Left ventricle myocardium superior (tissue), 1 donor: ENCODE measurements at regions not wholly inside any gene's neighbourhood (a gene's known extent, or its start where the extent isn't known, plus 50 kb on each side); places are given as distances from the start of the nearest gene placed in this dataset.

Experiments
- ATAC-seq: fragments of 200-7000 bp; cut with Tn5 transposase; one replicate; pipeline ENCODE4 v1.9.1; 2020; ENCODE audit warnings: mild to moderate bottlenecking, moderate library complexity
- DNase-seq: peaks from one replicate; pipeline ENCODE4 v3.0.0-alpha.2; 2020
- intact Hi-C: fragments of 100-400 bp; cut with micrococcal nuclease; formaldehyde crosslinking; loops from one replicate; pipeline ENCODE4 v1.11.0; 2022
- donor health status: DM: no; HTN: yes; CAD: no; lungs with severe emphysema.

DNA sequence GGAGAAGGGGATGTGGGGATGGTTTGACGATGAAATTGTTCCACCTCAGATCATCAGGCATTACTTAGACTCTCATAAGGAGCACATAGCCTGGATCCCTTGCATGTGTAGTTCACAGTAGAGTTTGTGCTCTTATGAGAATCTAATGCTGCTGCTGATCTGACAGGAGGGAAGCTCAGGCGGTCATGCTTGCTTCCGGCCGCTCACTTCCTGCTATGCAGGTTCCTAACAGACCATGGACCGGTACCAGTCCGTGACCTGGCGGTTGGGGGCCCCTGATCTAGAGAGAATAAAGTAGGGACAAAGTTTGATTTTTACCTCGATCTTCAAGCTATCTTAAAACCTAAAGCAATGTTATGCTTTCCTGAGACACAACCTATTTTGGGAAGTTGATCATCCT lies 373.8 kb upstream of the ARGLU1 start:
- intact Hi-C loops = no loop called here
- DNase-seq = no peak

DNA sequence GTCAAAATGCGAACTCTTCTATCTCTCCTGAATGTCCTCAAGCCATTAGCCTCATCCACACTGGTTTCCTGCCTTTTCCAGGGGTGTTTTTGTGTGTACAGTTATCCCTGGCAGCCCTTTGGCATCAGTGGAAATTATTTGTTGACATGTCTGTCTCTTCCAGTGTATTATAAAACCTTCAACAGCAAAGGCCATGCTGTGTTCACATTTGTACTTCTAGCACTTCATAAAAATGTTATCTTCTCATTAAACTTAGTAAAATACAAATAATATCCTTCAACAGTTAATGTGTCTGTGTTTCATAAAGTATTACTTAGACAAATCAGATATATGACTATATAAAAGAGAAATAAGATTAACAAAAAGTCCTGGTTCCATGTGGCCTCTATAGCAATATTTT lies 359.5 kb upstream of the ARGLU1 start:
- DNase-seq (no peak), ATAC-seq (no peak)
- intact Hi-C loops = no loop called here

More for the DNA sequence above, 373.8 kb upstream of the ARGLU1 start:
- no peak for ATAC-seq

DNA sequence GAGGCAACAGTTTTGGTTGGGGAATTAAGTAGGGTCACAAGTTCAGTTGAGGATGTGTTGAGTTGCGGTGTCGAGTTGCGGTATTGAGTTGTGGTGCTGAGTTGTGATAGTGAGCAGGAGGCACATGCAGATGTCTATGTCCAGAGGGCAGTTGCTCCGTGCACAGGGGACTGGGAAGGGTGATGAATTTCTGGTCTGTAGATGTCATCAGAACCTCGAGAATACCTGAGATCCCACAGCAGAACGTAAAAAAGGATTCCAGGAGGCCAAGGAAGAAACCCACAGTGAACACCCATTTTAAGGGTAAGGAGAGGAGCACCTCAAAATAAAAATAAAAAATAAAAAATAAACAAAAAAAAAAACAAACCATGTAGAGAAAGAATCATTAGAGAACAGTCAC lies 354.4 kb upstream of the ARGLU1 start:
- intact Hi-C loops = no loop called here
- no peak for ATAC-seq
- DNase-seq = no peak

DNA sequence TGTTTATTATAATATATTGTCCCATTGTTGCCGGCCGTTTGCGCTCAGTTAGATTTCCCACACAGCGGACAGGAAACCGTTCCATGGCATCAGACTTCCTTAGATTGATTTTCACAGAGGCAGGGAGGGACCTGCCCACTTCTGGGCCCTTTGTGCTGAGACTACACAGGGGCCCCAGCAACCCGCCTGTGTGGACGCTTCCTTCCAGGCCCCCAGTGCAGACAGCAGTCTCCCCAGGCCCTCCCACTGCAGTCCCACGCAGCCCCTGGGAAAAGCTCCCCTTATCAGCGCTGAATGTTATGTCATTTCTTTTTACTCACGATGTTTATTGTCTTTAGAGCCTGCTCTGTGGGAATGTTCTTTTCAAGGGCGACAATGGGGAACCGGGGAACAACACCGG lies 351.7 kb upstream of the ARGLU1 start:
- intact Hi-C loops = loop anchor here (2.0 to 10.0 kb wide), 3 partner anchors 205 to 375 kb away; no protein-coding TSS in a partner anchor
- ATAC-seq = peak; percentile 69

DNA sequence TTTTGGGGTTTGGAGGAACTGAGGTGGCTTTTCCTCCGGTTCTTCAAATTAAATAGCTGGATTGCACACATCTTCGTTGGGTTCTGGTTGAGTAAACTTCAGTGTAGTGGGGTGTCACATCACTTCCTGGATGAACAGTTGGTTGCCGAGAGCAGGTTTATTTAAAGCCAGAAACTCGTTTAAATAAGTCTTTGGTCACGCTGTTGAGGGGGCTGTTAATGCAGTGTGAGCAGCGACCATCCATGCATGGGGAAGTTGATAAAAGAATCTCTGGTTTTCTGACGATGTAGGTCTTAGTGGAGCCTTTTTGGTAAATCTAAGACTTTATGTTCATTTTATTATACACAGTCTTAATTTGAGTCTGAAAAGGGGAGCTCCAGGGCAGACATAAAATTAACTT lies 351.2 kb upstream of the ARGLU1 start:
- intact Hi-C loops = loop anchor here (2.0 to 10.0 kb wide), 3 partner anchors 206 to 374 kb away; no protein-coding TSS in a partner anchor
- ATAC-seq = no peak
- DNase-seq = no peak

More for the DNA sequence above, 351.7 kb upstream of the ARGLU1 start:
- peak; percentile 62 for DNase-seq

DNA sequence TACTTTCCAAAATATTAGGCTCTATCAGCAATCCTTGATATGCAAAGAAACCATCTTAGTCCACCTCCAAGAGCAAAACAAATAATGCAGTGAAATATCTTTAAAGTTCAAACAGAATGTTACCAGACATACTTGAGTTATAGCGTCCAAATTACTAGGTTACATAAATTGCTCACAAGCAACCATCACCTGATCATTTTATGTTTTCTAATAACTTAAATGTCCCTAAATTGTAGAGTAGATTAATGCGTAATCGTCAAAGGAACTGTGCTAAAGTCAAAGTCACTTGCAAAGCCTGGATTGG lies 350.6 kb upstream of the ARGLU1 start:
- intact Hi-C loops = loop anchor here (2.0 to 10.0 kb wide), 3 partner anchors 206 to 374 kb away; no protein-coding TSS in a partner anchor
- no peak for DNase-seq
- ATAC-seq = no peak

DNA sequence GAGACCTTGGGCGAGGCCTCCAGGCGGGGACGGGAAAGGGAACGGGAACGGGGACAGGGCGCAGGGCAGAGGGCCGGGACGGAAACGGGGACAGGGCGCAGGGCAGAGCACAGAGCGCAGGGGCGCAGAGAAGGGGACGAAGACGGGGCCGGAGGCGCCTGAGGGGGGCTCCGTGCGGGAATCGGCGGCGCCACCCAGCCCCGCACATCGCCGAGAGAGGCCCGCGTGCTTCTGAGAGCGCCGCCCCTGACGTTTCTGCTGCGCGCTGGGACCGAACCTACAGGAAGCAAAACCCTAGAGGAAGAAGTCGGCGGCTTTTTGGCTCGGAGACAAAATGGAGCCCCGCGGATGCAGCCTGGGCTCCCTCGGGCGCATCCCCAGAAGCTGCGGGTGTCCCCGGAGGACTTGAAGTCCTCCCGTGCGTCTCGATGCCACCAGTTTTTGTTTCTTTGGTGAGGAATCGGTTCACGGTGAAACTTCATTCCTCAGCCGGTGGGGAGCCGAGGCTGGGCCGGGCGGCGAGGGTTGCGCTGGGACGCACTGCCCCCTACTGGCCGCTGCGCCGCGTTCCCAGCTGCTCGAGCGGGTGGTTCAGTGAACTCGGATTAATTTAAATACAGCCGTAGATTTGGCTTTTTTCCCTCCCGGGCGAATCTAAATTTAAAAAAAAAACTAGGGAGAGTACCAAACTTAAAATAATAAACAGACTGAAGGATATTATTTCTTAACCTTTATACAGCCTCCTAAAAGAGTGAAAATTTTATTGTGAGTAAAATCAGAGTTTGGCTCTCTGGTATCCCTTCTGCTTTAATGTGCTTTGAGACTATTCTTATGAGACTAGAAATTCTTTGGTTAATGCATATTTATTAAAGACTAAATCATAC lies 350.0 kb upstream of the ARGLU1 start:
- DNase-seq (peak; percentile 85), ATAC-seq (peak; percentile 94)
- intact Hi-C loops = loop anchor here (2.0 to 10.0 kb wide), 3 partner anchors 207 to 373 kb away; no protein-coding TSS in a partner anchor

DNA sequence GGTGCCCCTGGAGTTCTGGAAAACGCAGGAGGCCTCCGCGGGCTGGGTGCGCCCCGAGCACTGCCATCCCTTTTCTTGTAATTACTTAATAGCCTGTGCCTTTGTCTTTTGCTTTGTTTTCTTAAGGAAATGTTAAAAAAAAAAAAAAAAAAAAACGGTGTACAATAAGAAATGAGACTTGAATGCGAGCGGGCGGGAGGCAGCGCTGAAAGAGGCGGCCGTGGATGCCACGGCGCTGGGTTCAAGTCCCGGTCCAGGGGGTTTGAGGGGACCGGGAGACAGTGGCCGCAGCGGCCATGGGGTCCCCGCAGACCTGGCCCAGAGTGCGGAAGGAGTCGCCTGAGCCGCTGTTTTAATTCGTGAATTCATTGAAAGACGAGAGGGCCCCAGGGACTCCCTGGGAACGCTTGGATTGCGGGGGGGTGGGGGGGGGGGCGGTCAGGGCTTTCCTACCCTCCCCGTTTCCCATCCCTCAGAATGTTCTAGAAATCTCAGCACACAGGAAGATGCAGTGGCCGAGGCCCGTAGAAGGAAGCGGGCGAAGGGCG lies 349.2 kb upstream of the ARGLU1 start:
- intact Hi-C loops = loop anchor here (10.0 kb wide), 2 partner anchors 208 to 372 kb away; no protein-coding TSS in a partner anchor
- ATAC-seq (peak; percentile 20), DNase-seq (peak; percentile 52)

DNA sequence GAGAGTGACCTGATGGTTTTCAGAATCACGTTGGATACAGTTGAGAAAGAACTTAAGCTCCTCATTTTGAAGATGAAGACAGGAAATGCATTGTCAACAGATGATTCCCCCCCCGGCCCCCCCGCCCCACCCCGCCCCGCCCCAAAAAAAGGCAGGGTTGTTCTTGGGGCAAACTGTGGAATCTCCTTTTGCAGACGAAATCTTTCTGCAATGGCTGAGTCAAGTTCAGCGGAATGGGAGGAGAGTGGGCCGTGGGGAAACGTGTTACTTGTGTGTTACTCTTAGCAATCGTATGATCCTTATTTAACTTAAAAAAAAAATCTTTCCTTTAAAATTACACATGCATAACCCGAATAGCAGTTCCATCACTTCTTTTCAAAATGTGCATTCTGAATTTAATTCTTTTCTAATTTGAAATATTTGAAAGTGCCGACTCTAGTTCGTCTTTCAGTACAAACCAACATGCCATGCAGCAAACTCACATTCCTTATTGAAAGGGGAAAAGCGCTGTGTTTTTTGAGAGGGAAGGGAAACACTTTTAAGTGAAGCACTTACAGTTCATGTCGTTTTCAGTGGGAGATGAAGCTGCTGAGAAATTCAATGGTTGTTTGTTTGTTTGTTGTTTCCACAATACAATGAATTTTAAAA lies 348.5 kb upstream of the ARGLU1 start:
- ATAC-seq (no peak), DNase-seq (no peak)
- intact Hi-C loops = loop anchor here (10.0 kb wide), 2 partner anchors 208 to 372 kb away; no protein-coding TSS in a partner anchor

DNA sequence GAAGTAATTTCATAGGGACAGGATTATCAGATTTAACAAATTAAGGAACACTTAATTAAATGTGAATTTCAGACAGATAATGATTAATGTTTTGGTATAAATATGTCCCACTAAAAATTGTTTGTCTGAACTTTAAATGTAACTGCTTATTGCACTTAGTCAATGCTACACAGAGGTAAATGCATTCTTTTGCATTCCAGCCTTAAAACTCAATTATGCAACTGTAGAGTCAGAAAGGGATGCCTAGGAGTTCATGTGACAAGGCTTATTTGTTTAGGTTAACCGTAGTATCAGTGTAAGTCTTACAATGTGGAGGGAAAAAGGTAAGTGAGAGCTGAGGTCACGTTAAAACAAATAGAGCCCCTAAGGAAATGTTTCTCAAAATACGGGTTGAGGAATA lies 347.2 kb upstream of the ARGLU1 start:
- intact Hi-C loops = loop anchor here (10.0 kb wide), 2 partner anchors 210 to 370 kb away; no protein-coding TSS in a partner anchor
- no peak for DNase-seq
- no peak for ATAC-seq

DNA sequence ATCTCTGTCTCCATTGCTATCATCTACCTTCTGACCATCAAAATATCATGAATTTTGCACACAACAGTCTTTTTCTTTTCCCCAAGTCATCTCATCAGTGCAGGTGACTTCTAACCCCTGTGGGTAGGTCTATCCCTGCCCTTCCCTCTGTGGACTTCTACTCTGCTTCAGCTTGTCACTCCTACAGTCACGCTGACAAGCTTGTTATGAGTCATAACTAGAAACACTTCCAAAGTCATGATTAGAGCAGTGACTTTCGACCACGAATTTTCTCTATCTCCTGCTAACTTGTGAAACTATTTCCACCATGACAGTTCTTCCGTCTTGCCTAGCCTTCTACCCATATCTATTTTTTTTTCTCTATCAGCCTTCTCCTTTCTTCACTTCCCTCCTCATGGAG lies 343.7 kb upstream of the ARGLU1 start:
- DNase-seq (no peak), ATAC-seq (no peak)
- intact Hi-C loops = loop anchor here (10.0 kb wide), 2 partner anchors 213 to 367 kb away; no protein-coding TSS in a partner anchor

DNA sequence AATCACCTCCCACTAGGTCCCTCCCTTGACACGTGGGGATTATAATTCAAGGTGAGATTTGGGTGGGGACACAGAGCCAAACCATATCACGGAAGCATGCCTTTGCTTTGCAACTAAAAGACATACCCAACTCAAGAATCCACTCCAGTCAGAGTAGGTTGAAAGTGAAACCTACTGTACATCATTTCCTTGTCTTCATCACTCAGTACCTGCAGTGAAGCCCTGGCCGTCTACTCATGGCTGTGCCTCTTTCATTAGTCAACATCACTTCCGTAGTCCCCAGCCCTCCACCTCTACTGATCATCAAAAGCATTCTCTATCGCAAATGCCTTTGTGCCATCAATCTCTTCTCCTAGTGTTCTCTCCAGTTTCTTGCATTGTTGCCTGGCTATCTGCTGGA lies 343.1 kb upstream of the ARGLU1 start:
- intact Hi-C loops = loop anchor here (10.0 kb wide), 2 partner anchors 214 to 366 kb away; no protein-coding TSS in a partner anchor
- ATAC-seq (no peak), DNase-seq (no peak)

DNA sequence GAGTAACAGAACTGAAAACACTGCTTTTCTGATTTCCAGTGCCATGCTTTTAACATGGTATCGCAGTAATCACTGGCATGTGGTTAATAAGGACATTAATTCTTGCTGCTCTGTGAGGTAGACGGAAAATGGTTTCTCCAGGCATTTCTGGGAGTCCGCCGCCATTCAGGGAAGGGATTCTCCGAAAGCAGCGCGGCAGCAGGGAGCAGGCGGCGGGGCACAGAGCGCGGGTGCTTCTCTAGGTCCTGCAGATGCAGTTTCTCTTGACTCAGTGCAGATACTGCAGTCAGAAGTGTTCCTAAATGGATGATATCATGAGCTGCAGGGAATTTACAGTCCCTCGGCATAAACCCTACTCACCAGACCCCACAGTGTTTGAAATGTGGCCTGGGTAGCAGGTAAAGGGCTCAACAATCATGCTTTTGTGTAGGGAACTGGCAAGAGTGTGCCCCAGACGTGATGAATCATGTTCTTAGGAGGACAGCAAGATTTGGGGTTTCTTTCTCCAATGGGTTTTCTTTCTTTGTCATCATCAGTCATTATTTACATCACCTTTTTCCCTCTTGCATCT lies 338.6 kb upstream of the ARGLU1 start:
- DNase-seq = no peak
- no peak for ATAC-seq
- intact Hi-C loops = no loop called here

DNA sequence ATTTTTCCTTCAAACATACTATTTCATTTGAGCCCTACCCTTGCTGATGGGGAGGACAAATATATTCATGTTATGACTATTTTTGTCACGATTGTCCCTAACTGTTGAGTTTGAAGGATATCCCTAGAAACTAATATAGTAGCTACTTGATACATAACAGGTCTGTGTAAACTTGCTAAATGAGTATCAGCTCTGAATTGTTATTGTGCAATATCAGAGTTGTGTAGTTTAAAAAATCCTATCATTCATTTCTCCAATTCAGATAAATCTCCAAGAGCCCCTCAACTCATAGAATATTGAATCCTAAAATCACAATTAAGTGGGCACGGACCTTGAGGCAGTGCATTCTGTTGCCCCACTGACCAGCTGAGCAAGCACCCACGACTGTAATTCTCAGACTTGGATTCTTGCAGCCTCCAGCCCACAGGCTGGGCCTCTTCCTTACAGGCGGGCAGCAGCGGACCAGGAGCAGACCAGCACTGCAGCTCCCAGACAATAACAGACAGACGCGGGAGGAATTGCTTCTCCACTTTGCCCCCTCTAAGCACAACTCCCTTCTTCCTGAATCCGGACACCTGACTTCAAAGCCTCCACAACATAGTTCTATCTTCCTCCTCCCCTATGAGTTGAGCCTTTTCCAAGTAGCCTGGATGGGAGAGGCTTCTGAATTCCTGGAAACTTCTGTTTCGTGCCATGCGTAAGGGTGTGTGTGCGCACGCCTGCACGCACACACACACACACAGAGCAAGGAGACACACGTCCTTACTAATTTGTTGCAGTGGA lies 337.6 kb upstream of the ARGLU1 start:
- ATAC-seq (peak; percentile 60), DNase-seq (no peak)
- intact Hi-C loops = no loop called here

DNA sequence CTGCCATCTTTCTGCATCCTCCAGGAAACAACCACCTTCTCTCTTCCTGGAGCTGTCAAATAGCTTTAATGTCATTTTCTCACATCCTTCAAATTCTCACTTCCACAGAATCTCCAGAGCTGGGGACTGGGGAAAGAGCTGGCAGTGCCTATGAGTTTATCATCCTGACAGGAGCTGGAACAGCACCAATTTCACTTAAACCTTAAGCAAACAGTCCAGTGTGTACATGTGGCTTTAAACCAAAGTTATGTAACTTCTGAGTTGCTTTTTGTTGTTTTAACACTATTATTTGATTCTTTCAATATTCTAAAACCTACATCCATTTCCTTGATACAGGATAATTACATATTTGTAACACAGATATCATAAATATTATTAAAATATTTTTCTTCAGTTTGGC lies 331.5 kb upstream of the ARGLU1 start:
- DNase-seq (no peak), ATAC-seq (no peak)
- intact Hi-C loops = no loop called here

DNA sequence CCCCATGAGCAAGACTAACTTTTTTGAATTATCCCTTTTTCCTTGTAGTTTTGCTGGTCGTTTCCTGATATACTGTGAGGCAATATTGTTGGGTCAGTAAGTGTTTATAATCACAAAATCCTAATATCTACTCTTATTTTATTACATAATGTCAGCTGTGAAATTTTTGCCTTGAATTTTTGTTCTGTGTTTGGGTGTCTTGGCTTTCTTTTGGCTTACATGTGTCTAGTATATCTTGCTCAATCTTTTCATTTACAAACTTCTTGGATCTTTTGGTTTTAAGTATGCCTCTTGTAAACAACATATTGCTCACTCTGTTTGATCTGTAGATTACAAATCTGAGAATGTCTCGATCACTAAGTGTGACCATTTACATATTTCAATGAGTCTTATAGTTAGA lies 330.3 kb upstream of the ARGLU1 start:
- intact Hi-C loops = no loop called here
- no peak for ATAC-seq
- DNase-seq = no peak

DNA sequence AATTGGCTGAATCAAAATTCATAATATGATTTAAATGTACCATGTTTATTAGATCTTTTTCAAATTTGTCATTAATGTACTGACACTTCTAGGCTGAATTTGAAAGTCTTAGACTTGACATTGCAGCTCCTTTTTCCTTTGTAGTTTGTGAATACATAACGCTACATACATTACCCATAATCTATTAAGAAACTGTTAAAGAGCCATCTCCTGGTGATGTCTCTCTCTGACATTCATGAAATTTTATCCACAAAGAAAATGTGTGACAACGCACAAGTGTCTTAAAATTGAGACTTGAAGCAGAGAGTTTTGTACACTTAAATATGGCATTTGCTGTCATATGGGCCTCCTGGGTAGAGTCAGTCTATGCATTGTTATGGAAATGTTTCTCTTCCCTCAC lies 320.2 kb upstream of the ARGLU1 start:
- ATAC-seq = no peak
- intact Hi-C loops = no loop called here
- DNase-seq = no peak

DNA sequence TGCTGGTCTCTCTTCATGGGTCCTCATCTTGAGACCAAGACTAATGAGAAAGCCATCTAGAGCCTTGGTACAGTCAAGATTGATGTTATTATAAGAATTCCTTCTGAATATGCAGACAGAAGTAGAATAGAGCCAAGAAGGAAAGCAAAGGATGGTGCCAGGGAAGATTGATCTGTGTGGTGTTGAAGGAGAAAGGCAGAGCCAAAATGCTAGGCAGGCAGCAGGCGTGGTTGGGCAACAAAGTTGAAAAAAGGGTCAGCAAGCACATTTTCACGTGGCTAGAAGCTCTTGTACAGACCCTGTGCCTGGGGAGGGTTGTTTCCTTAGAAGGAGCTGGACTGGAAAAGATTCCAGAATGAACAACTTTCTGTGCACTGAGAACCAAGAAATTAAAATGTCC lies 319.7 kb upstream of the ARGLU1 start:
- ATAC-seq (no peak), DNase-seq (no peak)
- intact Hi-C loops = no loop called here

DNA sequence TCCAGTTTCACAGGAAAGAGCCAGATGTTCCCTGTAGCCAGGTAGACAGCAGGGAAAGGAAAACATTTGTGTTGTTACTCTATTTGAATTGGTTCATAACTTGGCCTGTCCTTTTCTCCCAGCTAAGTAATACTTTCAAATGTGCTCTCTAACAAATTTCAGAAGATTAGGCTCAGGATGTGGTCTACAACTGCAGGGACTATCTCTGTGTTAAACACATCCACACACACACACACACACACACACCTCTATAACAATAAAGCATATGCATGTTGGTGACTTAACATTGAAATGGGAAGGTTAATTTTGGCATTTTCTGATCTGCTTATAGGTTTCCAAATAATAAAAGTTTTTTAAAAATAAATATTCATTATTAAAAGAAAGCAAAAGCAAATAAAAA lies 316.0 kb upstream of the ARGLU1 start:
- no peak for ATAC-seq
- no peak for DNase-seq
- intact Hi-C loops = no loop called here
